Breast epithelium (tissue), 4 donors: ENCODE measurements at regions not wholly inside any gene's neighbourhood (a gene's known extent, or its start where the extent isn't known, plus 50 kb on each side); places are given as distances from the start of the nearest gene placed in this dataset.
"Not testable (repeated sequence)": the region's sequence is repeated elsewhere in the genome, so short reads cannot be mapped to it uniquely, and the experiment has no call there.

Source experiments
- DNase-seq, 2 donors: peaks; one replicate each; pipeline ENCODE4 v3.0.0-alpha.2; 2019; ENCODE audit warnings: low spot score in 2 of 2
- H3K27ac ChIP-seq, 2 donors: fragments of 200-600 bp; sonication (generic) in 1 of 2; one replicate each; pipeline ENCODE4 v1.5.1; 2016 to 2019; ENCODE audit warnings: mild to moderate bottlenecking in 1 of 2
- H3K27me3 ChIP-seq, 2 donors: fragments of 200-600 bp; sonication (generic) in 1 of 2; one replicate each; pipeline versions ENCODE4 v1.5.1 to v1.6.0; 2017 to 2019; ENCODE audit warnings: control low read depth in 1 of 2, mild to moderate bottlenecking in 1 of 2
- H3K36me3 ChIP-seq: fragments of 200-600 bp; one replicate; pipeline ENCODE4 v1.5.1; 2019
- H3K4me1 ChIP-seq, 2 donors: fragments of 200-600 bp; sonication (generic); one replicate each; pipeline ENCODE4 v1.5.1; 2016 to 2019; ENCODE audit warnings: control low read depth in 1 of 2
- H3K4me3 ChIP-seq, 3 donors: fragments of 200-600 bp; sonication (generic); 1 replicate in 2 of 3; 2 replicates in 1 of 3; pipeline ENCODE4 v1.5.1; 2016 to 2019; ENCODE audit warnings: mild to moderate bottlenecking in 3 of 3, moderate library complexity in 2 of 3
- H3K9me3 ChIP-seq, 2 donors: fragments of 200-600 bp; sonication (generic) in 1 of 2; one replicate each; pipeline ENCODE4 v1.5.1; 2016 to 2019; ENCODE audit warnings: control low read depth in 1 of 2
- POLR2A ChIP-seq: fragments of 450-650 bp; IDR thresholded peaks from one replicate; pipeline ENCODE4 v1.6.1; 2016; ENCODE audit warnings: antibody characterized with exemption, mild to moderate bottlenecking, moderate library complexity
- POLR2AphosphoS5 ChIP-seq, 3 donors: sonication (generic); formaldehyde crosslinking; IDR thresholded peaks; one replicate each; pipeline ENCODE4 v1.6.1; 2017; ENCODE audit warnings: antibody characterized with exemption in 3 of 3
- intact Hi-C: fragments of 100-400 bp; cut with DNase I; formaldehyde crosslinking; loops from one replicate; pipeline ENCODE4 v1.15.1; 2023; ENCODE audit warnings: low total_unique reads
- TF ChIP-seq, protein P1 (sequence below), 3 donors: fragments of 450-650 bp; IDR thresholded peaks; one replicate each; pipeline ENCODE4 v1.5.1; 2016 to 2017; ENCODE audit warnings: antibody characterized with exemption in 3 of 3, mild to moderate bottlenecking in 3 of 3, moderate library complexity in 3 of 3

DNA sequence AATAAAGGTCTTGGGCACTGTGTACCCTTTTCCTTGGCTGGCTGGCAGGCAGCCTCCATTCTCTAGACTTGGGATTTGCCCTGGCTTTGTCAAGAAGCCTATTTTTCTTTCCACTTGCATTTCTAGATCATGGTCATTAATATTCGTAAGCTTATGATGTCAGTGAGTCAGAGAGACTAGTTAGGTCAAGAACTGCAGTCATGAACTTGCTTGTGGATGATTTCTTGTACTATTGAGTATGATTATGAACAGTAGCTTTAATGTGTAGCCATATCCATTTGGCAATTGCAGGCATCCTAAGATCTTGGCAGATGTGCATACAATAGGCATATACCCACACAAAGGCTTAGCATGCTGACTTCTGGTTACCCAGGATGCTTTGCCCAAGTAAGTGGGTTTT lies 186.8 kb upstream of the CLINT1 start:
- TF ChIP-seq POLR2AphosphoS5 (IDR thresholded peaks at IDR 0.05) (no peak), POLR2A (no peak)
- TF ChIP-seq, protein P1, sequence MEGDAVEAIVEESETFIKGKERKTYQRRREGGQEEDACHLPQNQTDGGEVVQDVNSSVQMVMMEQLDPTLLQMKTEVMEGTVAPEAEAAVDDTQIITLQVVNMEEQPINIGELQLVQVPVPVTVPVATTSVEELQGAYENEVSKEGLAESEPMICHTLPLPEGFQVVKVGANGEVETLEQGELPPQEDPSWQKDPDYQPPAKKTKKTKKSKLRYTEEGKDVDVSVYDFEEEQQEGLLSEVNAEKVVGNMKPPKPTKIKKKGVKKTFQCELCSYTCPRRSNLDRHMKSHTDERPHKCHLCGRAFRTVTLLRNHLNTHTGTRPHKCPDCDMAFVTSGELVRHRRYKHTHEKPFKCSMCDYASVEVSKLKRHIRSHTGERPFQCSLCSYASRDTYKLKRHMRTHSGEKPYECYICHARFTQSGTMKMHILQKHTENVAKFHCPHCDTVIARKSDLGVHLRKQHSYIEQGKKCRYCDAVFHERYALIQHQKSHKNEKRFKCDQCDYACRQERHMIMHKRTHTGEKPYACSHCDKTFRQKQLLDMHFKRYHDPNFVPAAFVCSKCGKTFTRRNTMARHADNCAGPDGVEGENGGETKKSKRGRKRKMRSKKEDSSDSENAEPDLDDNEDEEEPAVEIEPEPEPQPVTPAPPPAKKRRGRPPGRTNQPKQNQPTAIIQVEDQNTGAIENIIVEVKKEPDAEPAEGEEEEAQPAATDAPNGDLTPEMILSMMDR (IDR thresholded peaks at IDR 0.05): no peak
- no peak overlapping the region for H3K27ac ChIP-seq
- no peaks in the 10 kb centered on the region for H3K4me1 ChIP-seq

DNA sequence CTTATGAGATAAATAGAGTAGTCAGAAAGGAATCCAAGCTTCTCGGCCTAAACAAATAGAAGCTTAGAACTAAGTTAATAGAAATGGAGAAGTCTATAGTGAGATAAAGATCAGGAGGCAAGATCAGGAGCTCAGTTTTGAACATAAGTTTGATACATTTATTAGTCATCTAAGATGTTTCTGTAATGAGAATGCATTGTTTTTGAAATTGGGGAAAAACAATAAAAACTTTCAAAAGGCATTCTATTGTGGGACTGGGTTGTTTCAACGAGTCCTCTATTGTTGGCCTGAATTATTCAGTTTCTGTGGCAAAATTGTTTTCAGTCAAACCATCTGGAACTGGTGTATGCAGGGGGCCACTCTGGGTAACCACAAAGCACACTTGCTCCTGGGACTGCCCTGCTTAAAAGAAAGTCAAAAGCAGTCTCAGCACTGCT lies 181.0 kb upstream of the CLINT1 start:
- Histone ChIP-seq H3K27me3 (no peaks in the 10 kb centered on the region), H3K4me1 (no peaks in the 10 kb centered on the region)
- DNase-seq: no peak

More for the DNA sequence above, 186.8 kb upstream of the CLINT1 start:
- Histone ChIP-seq H3K27me3 (no peaks in the 10 kb centered on the region), H3K9me3 (no peaks in the 10 kb centered on the region), H3K36me3 (no peaks in the 10 kb centered on the region), H3K4me3 (no peak overlapping the region)
- no peak for DNase-seq
- intact Hi-C loops: no loop called here

DNA sequence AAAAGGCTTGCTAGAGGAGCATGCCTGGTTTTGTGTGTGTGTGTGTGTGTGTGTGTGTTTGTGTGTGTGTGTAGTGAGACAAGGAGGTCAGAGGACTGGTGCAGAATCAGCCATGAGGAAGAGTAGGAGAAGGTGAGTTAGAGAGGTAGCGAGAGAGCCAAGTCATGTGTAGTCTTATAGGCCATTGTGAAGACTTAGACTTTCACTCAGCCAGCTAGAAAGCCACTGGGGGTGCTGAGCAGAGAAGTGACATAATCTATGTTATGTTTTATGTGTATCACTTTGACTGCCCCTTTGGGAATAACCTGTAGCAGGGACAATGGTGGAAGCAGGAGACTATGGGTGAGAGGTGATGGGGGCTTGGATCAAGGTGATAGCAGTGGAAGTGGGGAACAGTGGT lies 180.5 kb upstream of the CLINT1 start:
- no peak overlapping the region for H3K27ac ChIP-seq
- DNase-seq: no peak
- intact Hi-C loops: no loop called here
- no peaks in the 10 kb centered on the region for H3K27me3 ChIP-seq
- no peak overlapping the region for H3K4me3 ChIP-seq
- peaks cover 3 to 9% of the 10 kb centered on the region in 2 donors for H3K9me3 ChIP-seq
- no peaks in the 10 kb centered on the region for H3K4me1 ChIP-seq
- no peak for TF ChIP-seq POLR2AphosphoS5 (IDR thresholded peaks at IDR 0.05)
- TF ChIP-seq POLR2A: no peak
- TF ChIP-seq, protein P1 (IDR thresholded peaks at IDR 0.05): no peak
- H3K36me3 ChIP-seq: no peaks in the 10 kb centered on the region

More for the DNA sequence above, 181.0 kb upstream of the CLINT1 start:
- H3K9me3 ChIP-seq: peaks cover 3 to 4% of the 10 kb centered on the region in 2 donors
- TF ChIP-seq POLR2A: no peak
- TF ChIP-seq, protein P1 (IDR thresholded peaks at IDR 0.05): no peak
- TF ChIP-seq POLR2AphosphoS5 (IDR thresholded peaks at IDR 0.05): no peak
- no peaks in the 10 kb centered on the region for H3K36me3 ChIP-seq
- no peak overlapping the region for H3K4me3 ChIP-seq
- no peak overlapping the region for H3K27ac ChIP-seq
- intact Hi-C loops: no loop called here

DNA sequence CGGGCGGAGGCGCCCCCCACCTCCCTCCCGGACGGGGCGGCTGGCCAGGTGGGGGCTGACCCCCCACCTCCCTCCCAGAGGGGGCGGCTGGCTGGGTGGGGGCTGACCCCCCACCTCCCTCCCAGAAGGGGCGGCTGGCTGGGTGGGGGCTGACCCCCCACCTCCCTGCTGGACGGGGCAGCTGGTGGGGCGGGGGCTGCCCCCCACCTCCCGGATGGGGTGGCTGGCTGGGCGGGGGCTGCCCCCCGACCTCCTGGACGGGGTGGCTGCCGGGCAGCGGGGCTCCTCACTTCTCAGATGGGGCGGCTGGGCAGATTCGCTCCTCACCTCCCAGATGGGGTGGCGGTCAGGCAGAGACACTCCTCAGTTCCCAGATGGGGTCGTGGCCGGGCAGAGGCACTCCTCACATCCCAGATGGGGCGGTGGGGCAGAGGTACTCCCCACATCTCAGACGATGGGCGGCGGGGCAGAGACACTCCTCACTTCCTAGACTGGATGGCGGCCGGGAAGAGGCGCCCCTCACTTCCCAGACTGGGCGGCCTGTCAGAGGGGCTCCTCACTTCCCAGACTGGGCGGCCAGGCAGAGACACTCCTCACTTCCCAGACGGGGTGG lies 178.1 kb upstream of the CLINT1 start:
- H3K4me3 ChIP-seq, H3K36me3 ChIP-seq, H3K4me1 ChIP-seq, intact Hi-C loops, H3K27me3 ChIP-seq, H3K27ac ChIP-seq, DNase-seq: not testable (repeated sequence)
- H3K9me3 ChIP-seq: peaks cover 3 to 12% of the 10 kb centered on the region in 2 donors

DNA sequence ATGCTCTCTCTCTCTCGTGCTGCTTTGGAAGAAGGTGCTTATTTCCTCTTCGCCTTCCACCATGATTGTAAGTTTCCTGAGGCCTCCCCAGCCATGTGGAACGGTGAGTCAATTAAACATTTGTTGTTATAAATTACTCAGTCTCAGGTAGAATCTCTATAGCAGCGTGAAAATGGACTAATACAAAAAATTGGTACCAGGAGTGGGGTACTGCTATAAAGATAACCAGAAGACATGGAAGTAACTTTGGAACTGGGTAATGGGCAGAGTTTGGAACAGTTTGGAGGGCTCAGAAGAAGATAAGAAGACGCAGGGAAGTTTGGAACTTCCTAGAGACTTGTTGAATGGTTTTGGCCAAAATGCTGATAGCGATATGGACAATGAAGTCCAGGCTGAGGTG lies 175.6 kb upstream of the CLINT1 start:
- H3K27ac ChIP-seq, H3K36me3 ChIP-seq, H3K4me1 ChIP-seq, intact Hi-C loops, H3K27me3 ChIP-seq, H3K4me3 ChIP-seq, DNase-seq: not testable (repeated sequence)
- peaks cover 3 to 12% of the 10 kb centered on the region in 2 donors for H3K9me3 ChIP-seq

DNA sequence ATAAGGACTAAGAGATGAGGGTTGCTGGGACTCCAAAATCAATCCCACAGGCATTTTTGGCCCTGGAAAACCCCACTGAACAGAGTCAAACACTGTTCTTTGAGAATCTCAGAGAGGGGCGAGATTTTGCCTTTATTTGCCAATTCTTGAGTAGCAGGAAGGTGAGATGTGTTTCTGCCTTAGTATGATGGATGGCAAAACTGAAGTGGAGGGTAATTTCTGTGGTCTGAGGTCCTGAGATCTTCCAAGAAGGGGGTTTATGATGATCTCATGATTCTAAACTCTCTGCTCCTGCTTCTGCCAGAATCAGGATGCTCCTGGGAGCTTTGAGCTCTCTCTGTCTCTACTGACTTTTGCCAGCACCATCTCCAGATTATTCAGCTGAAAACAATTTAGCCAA lies 174.8 kb upstream of the CLINT1 start:
- Histone ChIP-seq H3K27ac (no peak overlapping the region), H3K9me3 (peaks cover 3 to 12% of the 10 kb centered on the region in 2 donors), H3K4me3 (no peak overlapping the region), H3K36me3 (no peaks in the 10 kb centered on the region), H3K27me3 (no peaks in the 10 kb centered on the region), H3K4me1 (no peaks in the 10 kb centered on the region)
- DNase-seq: no peak
- intact Hi-C loops: loop anchor here (1.0 kb wide), 1 partner anchor 11 kb away; no protein-coding TSS in a partner anchor
- TF ChIP-seq POLR2A (no peak), POLR2AphosphoS5 (IDR thresholded peaks at IDR 0.05) (no peak)
- TF ChIP-seq, protein P1 (IDR thresholded peaks at IDR 0.05): no peak
